Natural killer cell treated with Interleukin-12 subunit alpha and Interleukin-12 subunit beta and Interleukin-15 and Interleukin-18, amount 100 ng/mL, for 72 hours (primary cell): ENCODE measurements at regions not wholly inside any gene's neighbourhood (a gene's known extent, or its start where the extent isn't known, plus 50 kb on each side); places are given as distances from the start of the nearest gene placed in this dataset.
A peak's percentile ranks its signal among the peaks of the same experiment; 100 is the strongest.

Experiments
- ATAC-seq, 2 donors: fragments of 150-1000 bp; cut with Tn5 transposase in 1 of 2; sonication (Bioruptor Pico), chemical (Tn5 transposase) in 1 of 2; 2 replicates each; pipeline ENCODE4 v1.10.0; 2021
- DNase-seq: peaks from one replicate; pipeline ENCODE4 v3.0.0; 2022; ENCODE audit warnings: low spot score
- H3K27ac Mint-ChIP-seq, 2 donors: 1 replicate in 1 of 2; 2 replicates in 1 of 2; pipeline ENCODE4 v1.8.0; 2022; ENCODE audit warnings: mixed read lengths in 2 of 2, mild to moderate bottlenecking in 1 of 2, moderate library complexity in 1 of 2
- H3K27me3 Mint-ChIP-seq, 2 donors: 1 replicate in 1 of 2; 2 replicates in 1 of 2; pipeline ENCODE4 v1.8.0; 2022; ENCODE audit warnings: mixed read lengths in 2 of 2
- H3K36me3 Mint-ChIP-seq: one replicate; pipeline ENCODE4 v1.8.0; 2022; ENCODE audit warnings: mixed read lengths
- H3K4me1 Mint-ChIP-seq, 2 donors: 1 replicate in 1 of 2; 2 replicates in 1 of 2; pipeline ENCODE4 v1.8.0; 2022; ENCODE audit warnings: low read depth in 2 of 2, mixed read lengths in 2 of 2, mild to moderate bottlenecking in 1 of 2
- H3K4me3 Mint-ChIP-seq: one replicate; pipeline ENCODE4 v1.8.0; 2022; ENCODE audit warnings: mixed read lengths
- H3K9me3 Mint-ChIP-seq: 2 replicates; pipeline ENCODE4 v1.8.0; 2022; ENCODE audit warnings: mixed read lengths

GRCh38 chr6:71404145-71404966, 115.7 kb downstream of the OGFRL1 start:
- Mint-ChIP-seq H3K4me1 (no peaks in the 10 kb centered on the region), H3K27me3 (peaks cover 9 to 27% of the 10 kb centered on the region in 2 donors), H3K27ac (no peak overlapping the region), H3K4me3 (no peak overlapping the region), H3K36me3 (no peaks in the 10 kb centered on the region), H3K9me3 (no peaks in the 10 kb centered on the region)
- no peak for DNase-seq
- ATAC-seq = no peak

- Mint-ChIP-seq H3K9me3 (no peaks in the 10 kb centered on the region), H3K4me3 (no peak overlapping the region), H3K36me3 (no peaks in the 10 kb centered on the region), H3K4me1 (no peaks in the 10 kb centered on the region), H3K27me3 (peaks cover 11 to 27% of the 10 kb centered on the region in 2 donors), H3K27ac (no peak overlapping the region)
- DNase-seq = no peak
- ATAC-seq = no peak
Measured at GRCh38 chr6:71404967-71405278, 116.3 kb downstream of the OGFRL1 start.

GRCh38 chr6:71405416-71405815, 116.8 kb downstream of the OGFRL1 start:
- Mint-ChIP-seq H3K27me3 (peaks cover 11 to 27% of the 10 kb centered on the region in 2 donors), H3K9me3 (no peaks in the 10 kb centered on the region), H3K4me1 (no peaks in the 10 kb centered on the region), H3K36me3 (no peaks in the 10 kb centered on the region), H3K27ac (no peak overlapping the region), H3K4me3 (no peak overlapping the region)
- no peak for ATAC-seq
- no peak for DNase-seq

GRCh38 chr6:71406865-71407860, 118.6 kb downstream of the OGFRL1 start:
- ATAC-seq (no peak), DNase-seq (no peak)
- Mint-ChIP-seq H3K36me3 (no peaks in the 10 kb centered on the region), H3K4me3 (no peak overlapping the region), H3K27ac (no peak overlapping the region), H3K4me1 (no peaks in the 10 kb centered on the region), H3K27me3 (peaks cover 11 to 30% of the 10 kb centered on the region in 2 donors), H3K9me3 (peaks cover 1% of the 10 kb centered on the region)

GRCh38 chr6:71408787-71409723, 120.4 kb downstream of the OGFRL1 start:
- no peak overlapping the region for H3K27ac Mint-ChIP-seq
- H3K4me1 Mint-ChIP-seq = no peaks in the 10 kb centered on the region
- H3K4me3 Mint-ChIP-seq = no peak overlapping the region
- H3K27me3 Mint-ChIP-seq = peaks cover 11 to 32% of the 10 kb centered on the region in 2 donors
- H3K9me3 Mint-ChIP-seq = peaks cover 2% of the 10 kb centered on the region
- ATAC-seq (no peak), DNase-seq (no peak)
- no peaks in the 10 kb centered on the region for H3K36me3 Mint-ChIP-seq

GRCh38 chr6:71410164-71410566, 121.6 kb downstream of the OGFRL1 start:
- H3K9me3 Mint-ChIP-seq = peaks cover 2% of the 10 kb centered on the region
- DNase-seq (no peak), ATAC-seq (no peak)
- peaks cover 11 to 28% of the 10 kb centered on the region in 2 donors for H3K27me3 Mint-ChIP-seq
- H3K4me1 Mint-ChIP-seq = no peaks in the 10 kb centered on the region
- H3K27ac Mint-ChIP-seq = no peak overlapping the region
- H3K36me3 Mint-ChIP-seq = no peaks in the 10 kb centered on the region
- H3K4me3 Mint-ChIP-seq = no peak overlapping the region

- no peak for ATAC-seq
- Mint-ChIP-seq H3K4me3 (no peak overlapping the region), H3K9me3 (peaks cover 2% of the 10 kb centered on the region), H3K4me1 (no peaks in the 10 kb centered on the region), H3K27ac (no peak overlapping the region), H3K36me3 (no peaks in the 10 kb centered on the region), H3K27me3 (peaks cover 11 to 26% of the 10 kb centered on the region in 2 donors)
- no peak for DNase-seq
Measured at GRCh38 chr6:71410681-71411080, 122.1 kb downstream of the OGFRL1 start.

- no peaks in the 10 kb centered on the region for H3K36me3 Mint-ChIP-seq
- peaks cover 4 to 14% of the 10 kb centered on the region in 2 donors for H3K27me3 Mint-ChIP-seq
- H3K27ac Mint-ChIP-seq = no peak overlapping the region
- peaks cover 2% of the 10 kb centered on the region for H3K9me3 Mint-ChIP-seq
- no peak for ATAC-seq
- no peak for DNase-seq
- H3K4me1 Mint-ChIP-seq = no peaks in the 10 kb centered on the region
- H3K4me3 Mint-ChIP-seq = no peak overlapping the region
Measured at GRCh38 chr6:71411882-71412281, 123.3 kb downstream of the OGFRL1 start.

GRCh38 chr6:71412559-71413140, 124.0 kb downstream of the OGFRL1 start:
- DNase-seq (no peak), ATAC-seq (no peak)
- H3K27me3 Mint-ChIP-seq = peaks cover 5 to 7% of the 10 kb centered on the region in 2 donors
- no peaks in the 10 kb centered on the region for H3K4me1 Mint-ChIP-seq
- no peak overlapping the region for H3K4me3 Mint-ChIP-seq
- H3K27ac Mint-ChIP-seq = no peak overlapping the region
- H3K9me3 Mint-ChIP-seq = peaks cover 2% of the 10 kb centered on the region
- no peaks in the 10 kb centered on the region for H3K36me3 Mint-ChIP-seq

GRCh38 chr6:71414486-71414885, 125.9 kb downstream of the OGFRL1 start:
- H3K27ac Mint-ChIP-seq = no peak overlapping the region
- H3K36me3 Mint-ChIP-seq = no peaks in the 10 kb centered on the region
- no peak overlapping the region for H3K4me3 Mint-ChIP-seq
- no peaks in the 10 kb centered on the region for H3K4me1 Mint-ChIP-seq
- no peak for DNase-seq
- peaks cover 2% of the 10 kb centered on the region for H3K9me3 Mint-ChIP-seq
- ATAC-seq = no peak
- peaks cover 12 to 23% of the 10 kb centered on the region in 2 donors for H3K27me3 Mint-ChIP-seq

- Mint-ChIP-seq H3K36me3 (no peaks in the 10 kb centered on the region), H3K27me3 (peaks cover 19 to 25% of the 10 kb centered on the region in 2 donors), H3K27ac (no peak overlapping the region), H3K4me1 (no peaks in the 10 kb centered on the region), H3K9me3 (no peaks in the 10 kb centered on the region), H3K4me3 (no peak overlapping the region)
- DNase-seq (no peak), ATAC-seq (no peak)
Measured at GRCh38 chr6:71419217-71420094, 130.8 kb downstream of the OGFRL1 start.

- Mint-ChIP-seq H3K36me3 (no peaks in the 10 kb centered on the region), H3K27ac (no peak overlapping the region), H3K4me3 (no peak overlapping the region), H3K4me1 (no peaks in the 10 kb centered on the region), H3K9me3 (no peaks in the 10 kb centered on the region), H3K27me3 (peaks cover 20 to 29% of the 10 kb centered on the region in 2 donors)
- ATAC-seq = peak; percentile 29 to 41
- no peak for DNase-seq
Measured at GRCh38 chr6:71420095-71420692, 131.6 kb downstream of the OGFRL1 start.
